Colon (tissue), 2 donors: ENCODE measurements at regions not wholly inside any gene's neighbourhood (a gene's known extent, or its start where the extent isn't known, plus 50 kb on each side); places are given as distances from the start of the nearest gene placed in this dataset.
"Not testable (repeated sequence)": the region's sequence is repeated elsewhere in the genome, so short reads cannot be mapped to it uniquely, and the experiment has no call there.

ENCODE experiments used
- FAIRE-seq: peaks from 2 replicates; lab custom pipeline; 2012; peaks lifted over from hg19 to GRCh38; lab: Jason Lieb, UNC
- donor health status: control.
- donor health status: control.

GRCh38 chr12:46945591-46945990 lies 119.8 kb upstream of the SLC38A4 start:
- no peak for FAIRE-seq

- no peak for FAIRE-seq
These were observed 120.3 kb upstream of the SLC38A4 start for GRCh38 chr12:46946137-46946536.

GRCh38 chr12:46948936-46949545 lies 123.2 kb upstream of the SLC38A4 start:
- FAIRE-seq, result no peak

GRCh38 chr12:46950094-46950493 lies 124.3 kb upstream of the SLC38A4 start:
- no peak for FAIRE-seq

GRCh38 chr12:46952880-46953483 lies 126.4 kb upstream of the PCED1B start:
- no peak for FAIRE-seq

- no peak for FAIRE-seq
These were observed 122.9 kb upstream of the PCED1B start for GRCh38 chr12:46956451-46957035.

- FAIRE-seq, result no peak
These were observed 121.4 kb upstream of the PCED1B start for GRCh38 chr12:46958053-46958452.

GRCh38 chr12:46958599-46959290 lies 120.7 kb upstream of the PCED1B start:
- FAIRE-seq, result no peak

- FAIRE-seq, result no peak
These were observed 119.9 kb upstream of the PCED1B start for GRCh38 chr12:46959502-46959901.

- no peak for FAIRE-seq
These were observed 118.7 kb upstream of the PCED1B start for GRCh38 chr12:46960681-46961080.

GRCh38 chr12:46963191-46963590 lies 116.2 kb upstream of the PCED1B start:
- no peak for FAIRE-seq

- FAIRE-seq, result no peak
These were observed 115.1 kb upstream of the PCED1B start for GRCh38 chr12:46963977-46964971.

GRCh38 chr12:46965137-46965536 lies 114.3 kb upstream of the PCED1B start:
- no peak for FAIRE-seq

GRCh38 chr12:46965880-46966279 lies 113.5 kb upstream of the PCED1B start:
- no peak for FAIRE-seq

GRCh38 chr12:46970636-46971035 lies 108.8 kb upstream of the PCED1B start:
- no peak for FAIRE-seq

GRCh38 chr12:46973937-46974336 lies 105.5 kb upstream of the PCED1B start:
- not testable (repeated sequence) for FAIRE-seq

GRCh38 chr12:46977871-46978375 lies 101.5 kb upstream of the PCED1B start:
- FAIRE-seq, result no peak

- no peak for FAIRE-seq
These were observed 97.8 kb upstream of the PCED1B start for GRCh38 chr12:46981622-46982021.

- FAIRE-seq, result no peak
These were observed 96.6 kb upstream of the PCED1B start for GRCh38 chr12:46982629-46983392.

GRCh38 chr12:46983393-46983793 lies 96.0 kb upstream of the PCED1B start:
- FAIRE-seq, result no peak
